Keratinocyte (primary cell): ENCODE measurements at regions not wholly inside any gene's neighbourhood (a gene's known extent, or its start where the extent isn't known, plus 50 kb on each side); places are given as distances from the start of the nearest gene placed in this dataset.

Experiments used
- DNase-seq: peaks from one replicate; pipeline ENCODE4 v3.0.0-alpha.2; 2011; ENCODE audit warnings: low read depth, missing footprints, low spot score
- FAIRE-seq: peaks from 2 replicates; lab custom pipeline; 2011; peaks lifted over from hg19 to GRCh38; lab: Jason Lieb, UNC
- H2AFZ ChIP-seq: 2 replicates; pipeline ENCODE4 v1.6.0; 2012; ENCODE audit warnings: low read length, control low read depth, inconsistent platforms; ENCODE audit not compliant: control insufficient read depth
- H3K27ac ChIP-seq: 2 replicates; pipeline ENCODE4 v1.5.1; 2011; ENCODE audit warnings: low read length; ENCODE audit not compliant: control insufficient read depth, insufficient read depth
- H3K27me3 ChIP-seq: 3 replicates; pipeline ENCODE4 v1.6.0; 2011; ENCODE audit warnings: low read length; ENCODE audit not compliant: control insufficient read depth, insufficient read depth; ENCODE audit errors: extremely low read depth
- H3K36me3 ChIP-seq, 2 experiments: 2 replicates in 1 of 2; 3 replicates in 1 of 2; pipeline ENCODE4 v1.5.1; 2011; ENCODE audit warnings: low read length in 2 of 2, mild to moderate bottlenecking in 1 of 2; ENCODE audit not compliant: control insufficient read depth in 2 of 2, insufficient read depth in 2 of 2; ENCODE audit errors: extremely low read depth in 1 of 2
- H3K4me1 ChIP-seq: 3 replicates; pipeline ENCODE4 v1.5.1; 2011; ENCODE audit warnings: low read length; ENCODE audit not compliant: control insufficient read depth, insufficient read depth; ENCODE audit errors: extremely low read depth
- H3K4me2 ChIP-seq: 3 replicates; pipeline ENCODE4 v1.6.0; 2011; ENCODE audit warnings: low read depth, low read length; ENCODE audit not compliant: control insufficient read depth, insufficient read depth; ENCODE audit errors: extremely low read depth
- H3K4me3 ChIP-seq, 3 experiments: fragments of 200-600 bp in 1 of 3; sonication (generic) in 1 of 3; 2 replicates in 2 of 3; 3 replicates in 1 of 3; pipeline ENCODE4 v1.5.1; 2011 to 2016; ENCODE audit warnings: low read length in 3 of 3, mild to moderate bottlenecking in 3 of 3, control low read depth in 2 of 3, inconsistent platforms in 1 of 3, low read depth in 1 of 3, mixed read lengths in 1 of 3, mixed run types in 1 of 3, moderate library complexity in 1 of 3; ENCODE audit not compliant: control insufficient read depth in 2 of 3, insufficient read depth in 2 of 3; ENCODE audit errors: extremely low read depth in 1 of 3
- H3K79me2 ChIP-seq: 2 replicates; pipeline ENCODE4 v1.6.0; 2012; ENCODE audit warnings: low read length; ENCODE audit not compliant: control insufficient read depth, insufficient read depth
- H3K9ac ChIP-seq: 3 replicates; pipeline ENCODE4 v1.6.0; 2011; ENCODE audit warnings: low read length; ENCODE audit not compliant: control insufficient read depth, insufficient read depth; ENCODE audit errors: extremely low read depth
- H3K9me1 ChIP-seq: 3 replicates; pipeline ENCODE4 v1.6.0; 2011; ENCODE audit warnings: low read length; ENCODE audit not compliant: control insufficient read depth, insufficient read depth; ENCODE audit errors: extremely low read depth
- H3K9me3 ChIP-seq: 2 replicates; pipeline ENCODE4 v1.5.1; 2012; ENCODE audit warnings: low read depth, low read length; ENCODE audit not compliant: control insufficient read depth
- H4K20me1 ChIP-seq: 3 replicates; pipeline ENCODE4 v1.6.0; 2011; ENCODE audit warnings: low read length; ENCODE audit not compliant: control insufficient read depth, insufficient read depth; ENCODE audit errors: extremely low read depth
- EZH2 ChIP-seq: IDR thresholded peaks from one replicate; pipeline ENCODE4 v1.6.1; 2012; ENCODE audit warnings: inconsistent platforms, mild to moderate bottlenecking, low read length, moderate library complexity
- dilution Hi-C: fragments of 300-500 bp; cut with MboI; formaldehyde crosslinking; loops from one replicate; pipeline ENCODE4 v1.7.0; 2020; ENCODE audit warnings: low sequenced_read_pairs; ENCODE audit not compliant: extremely low pct_ligation_motif_present
- TF ChIP-seq, protein P1 (sequence below), 3 experiments: IDR thresholded peaks in 1 of 3; conservative IDR thresholded peaks in 1 of 3; optimal IDR thresholded peaks in 1 of 3; 2 replicates in 2 of 3; 3 replicates in 1 of 3; pipeline versions ENCODE3 to v1.5.1; 2011; ENCODE audit warnings: low read length in 3 of 3, mild to moderate bottlenecking in 3 of 3, moderate library complexity in 2 of 3, control low read depth in 1 of 3, inconsistent platforms in 1 of 3; ENCODE audit not compliant: insufficient read depth in 2 of 3; ENCODE audit errors: extremely low read depth in 1 of 3

DNA sequence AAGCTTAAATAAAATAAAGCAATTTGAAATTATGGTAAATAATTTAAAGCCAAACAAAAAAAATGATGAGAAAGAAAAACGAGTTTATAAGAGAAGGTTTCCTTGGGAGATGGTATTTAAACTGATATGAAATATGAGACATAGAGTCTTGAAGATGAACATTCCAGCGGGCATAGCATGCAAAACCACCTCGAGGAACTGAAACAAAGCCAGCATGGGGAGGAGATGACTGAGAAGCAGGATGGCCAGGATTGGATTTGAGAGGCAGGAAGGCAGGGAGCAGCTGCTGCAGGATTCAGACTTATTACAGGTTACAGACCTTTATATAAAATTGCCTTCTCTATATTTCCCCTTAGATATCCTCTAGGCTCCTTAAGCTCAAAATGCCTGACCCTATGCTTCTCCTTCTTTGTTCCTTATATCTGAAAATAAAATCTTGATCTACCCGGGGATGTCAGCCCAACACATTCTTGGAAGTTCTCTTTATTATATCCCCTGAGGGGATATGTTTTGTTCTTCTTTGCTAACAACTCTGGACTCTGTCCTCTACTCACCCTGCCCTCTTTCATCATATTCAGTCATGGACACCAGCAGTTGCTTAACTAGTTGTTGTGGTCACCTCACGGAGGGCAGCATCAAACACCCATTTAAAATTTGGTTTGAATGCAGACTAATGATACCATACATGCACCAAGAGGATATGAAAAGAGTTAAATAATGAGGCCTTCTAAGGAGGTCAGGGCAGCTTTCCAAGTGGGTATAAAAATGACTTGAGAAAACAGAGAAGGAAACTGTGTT lies 719.1 kb upstream of the B3GALT2 start:
- Histone ChIP-seq H4K20me1 (no peaks in the 10 kb centered on the region), H3K79me2 (no peaks in the 10 kb centered on the region), H3K9me1 (no peaks in the 10 kb centered on the region), H3K4me3 (no peak overlapping the region), H3K9me3 (no peaks in the 10 kb centered on the region), H3K9ac (no peak overlapping the region), H2AFZ (no peak overlapping the region), H3K27me3 (no peaks in the 10 kb centered on the region), H3K4me2 (no peak overlapping the region), H3K4me1 (no peaks in the 10 kb centered on the region), H3K27ac (no peak overlapping the region), H3K36me3 (no peaks in the 10 kb centered on the region)
- FAIRE-seq: no peak
- DNase-seq: no peak
- dilution Hi-C loops: no loop called here
- no peak for TF ChIP-seq EZH2
- TF ChIP-seq, protein P1, sequence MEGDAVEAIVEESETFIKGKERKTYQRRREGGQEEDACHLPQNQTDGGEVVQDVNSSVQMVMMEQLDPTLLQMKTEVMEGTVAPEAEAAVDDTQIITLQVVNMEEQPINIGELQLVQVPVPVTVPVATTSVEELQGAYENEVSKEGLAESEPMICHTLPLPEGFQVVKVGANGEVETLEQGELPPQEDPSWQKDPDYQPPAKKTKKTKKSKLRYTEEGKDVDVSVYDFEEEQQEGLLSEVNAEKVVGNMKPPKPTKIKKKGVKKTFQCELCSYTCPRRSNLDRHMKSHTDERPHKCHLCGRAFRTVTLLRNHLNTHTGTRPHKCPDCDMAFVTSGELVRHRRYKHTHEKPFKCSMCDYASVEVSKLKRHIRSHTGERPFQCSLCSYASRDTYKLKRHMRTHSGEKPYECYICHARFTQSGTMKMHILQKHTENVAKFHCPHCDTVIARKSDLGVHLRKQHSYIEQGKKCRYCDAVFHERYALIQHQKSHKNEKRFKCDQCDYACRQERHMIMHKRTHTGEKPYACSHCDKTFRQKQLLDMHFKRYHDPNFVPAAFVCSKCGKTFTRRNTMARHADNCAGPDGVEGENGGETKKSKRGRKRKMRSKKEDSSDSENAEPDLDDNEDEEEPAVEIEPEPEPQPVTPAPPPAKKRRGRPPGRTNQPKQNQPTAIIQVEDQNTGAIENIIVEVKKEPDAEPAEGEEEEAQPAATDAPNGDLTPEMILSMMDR (optimal IDR thresholded peaks at IDR 0.05 in 1 of 3, IDR thresholded peaks at IDR 0.05 in 1 of 3, conservative IDR thresholded peaks at IDR 0.05 in 1 of 3; ENCODE audit: extremely low read depth in 1 of 3, insufficient read depth in 2 of 3, low read length in 3 of 3): no peak

DNA sequence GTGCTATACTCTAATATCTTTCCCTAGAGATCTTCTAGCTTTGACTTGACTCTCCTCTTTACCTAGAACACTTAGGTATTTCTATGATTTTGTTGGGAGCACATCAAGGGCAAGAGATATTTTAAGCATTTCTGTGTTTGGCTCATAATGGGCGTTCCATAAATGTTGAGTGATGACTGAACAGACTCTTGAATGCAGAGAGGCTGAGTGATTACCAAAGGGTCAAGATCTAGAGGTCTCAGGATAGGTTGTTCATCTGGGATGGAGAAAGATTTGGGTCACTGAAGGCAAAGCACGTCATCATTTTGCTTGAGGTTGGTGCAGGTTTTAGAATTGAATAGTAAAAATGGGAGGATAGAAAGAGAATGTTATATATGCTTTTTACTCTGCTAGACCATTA lies 705.4 kb upstream of the B3GALT2 start:
- no peaks in the 10 kb centered on the region for H3K4me1 ChIP-seq
- dilution Hi-C loops: no loop called here
- no peaks in the 10 kb centered on the region for H3K79me2 ChIP-seq
- TF ChIP-seq, protein P1 (optimal IDR thresholded peaks at IDR 0.05 in 1 of 3, IDR thresholded peaks at IDR 0.05 in 1 of 3, conservative IDR thresholded peaks at IDR 0.05 in 1 of 3; ENCODE audit: extremely low read depth in 1 of 3, insufficient read depth in 2 of 3, low read length in 3 of 3): no peak
- TF ChIP-seq EZH2: no peak
- H3K36me3 ChIP-seq: no peaks in the 10 kb centered on the region
- H2AFZ ChIP-seq: no peak overlapping the region
- H3K27me3 ChIP-seq: no peaks in the 10 kb centered on the region
- H3K4me3 ChIP-seq: no peak overlapping the region
- no peak overlapping the region for H3K27ac ChIP-seq
- no peaks in the 10 kb centered on the region for H3K9me3 ChIP-seq
- no peak for FAIRE-seq
- no peaks in the 10 kb centered on the region for H3K9me1 ChIP-seq
- H3K4me2 ChIP-seq: no peak overlapping the region
- H3K9ac ChIP-seq: no peak overlapping the region
- no peak for DNase-seq
- no peaks in the 10 kb centered on the region for H4K20me1 ChIP-seq
